ENCODE measurements at regions not wholly inside any gene's neighbourhood (a gene's known extent, or its start where the extent isn't known, plus 50 kb on each side); places are given as distances from the start of the nearest gene placed in this dataset.

GRCh38 chrX:125012585-125012984 is 307.1 kb upstream of the TEX13C start:
- TF ChIP-seq ZBTB33 (IDR thresholded peaks at IDR 0.05) (no peak), TAF1 (conservative IDR thresholded peaks at IDR 0.05) (no peak), CTCF (IDR thresholded peaks at IDR 0.05; ENCODE audit: low read depth, low read length, missing input control) (no peak), MAX (IDR thresholded peaks at IDR 0.05) (no peak)
- TF ChIP-seq, protein P1, sequence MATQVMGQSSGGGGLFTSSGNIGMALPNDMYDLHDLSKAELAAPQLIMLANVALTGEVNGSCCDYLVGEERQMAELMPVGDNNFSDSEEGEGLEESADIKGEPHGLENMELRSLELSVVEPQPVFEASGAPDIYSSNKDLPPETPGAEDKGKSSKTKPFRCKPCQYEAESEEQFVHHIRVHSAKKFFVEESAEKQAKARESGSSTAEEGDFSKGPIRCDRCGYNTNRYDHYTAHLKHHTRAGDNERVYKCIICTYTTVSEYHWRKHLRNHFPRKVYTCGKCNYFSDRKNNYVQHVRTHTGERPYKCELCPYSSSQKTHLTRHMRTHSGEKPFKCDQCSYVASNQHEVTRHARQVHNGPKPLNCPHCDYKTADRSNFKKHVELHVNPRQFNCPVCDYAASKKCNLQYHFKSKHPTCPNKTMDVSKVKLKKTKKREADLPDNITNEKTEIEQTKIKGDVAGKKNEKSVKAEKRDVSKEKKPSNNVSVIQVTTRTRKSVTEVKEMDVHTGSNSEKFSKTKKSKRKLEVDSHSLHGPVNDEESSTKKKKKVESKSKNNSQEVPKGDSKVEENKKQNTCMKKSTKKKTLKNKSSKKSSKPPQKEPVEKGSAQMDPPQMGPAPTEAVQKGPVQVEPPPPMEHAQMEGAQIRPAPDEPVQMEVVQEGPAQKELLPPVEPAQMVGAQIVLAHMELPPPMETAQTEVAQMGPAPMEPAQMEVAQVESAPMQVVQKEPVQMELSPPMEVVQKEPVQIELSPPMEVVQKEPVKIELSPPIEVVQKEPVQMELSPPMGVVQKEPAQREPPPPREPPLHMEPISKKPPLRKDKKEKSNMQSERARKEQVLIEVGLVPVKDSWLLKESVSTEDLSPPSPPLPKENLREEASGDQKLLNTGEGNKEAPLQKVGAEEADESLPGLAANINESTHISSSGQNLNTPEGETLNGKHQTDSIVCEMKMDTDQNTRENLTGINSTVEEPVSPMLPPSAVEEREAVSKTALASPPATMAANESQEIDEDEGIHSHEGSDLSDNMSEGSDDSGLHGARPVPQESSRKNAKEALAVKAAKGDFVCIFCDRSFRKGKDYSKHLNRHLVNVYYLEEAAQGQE (IDR thresholded peaks at IDR 0.05), result no peak
